Stimulated activated CD4-positive, alpha-beta T cell treated with anti-CD3 and anti-CD28 coated beads, Interleukin-1b, Interleukin-23, amount 100 ng/mL, for 1 hour (primary cell): ENCODE measurements at regions not wholly inside any gene's neighbourhood (a gene's known extent, or its start where the extent isn't known, plus 50 kb on each side); places are given as distances from the start of the nearest gene placed in this dataset.
"Not testable (repeated sequence)": the region's sequence is repeated elsewhere in the genome, so short reads cannot be mapped to it uniquely, and the experiment has no call there.

Source experiments
- DNase-seq, 2 donors: peaks; one replicate each; pipeline ENCODE4 v3.0.0-alpha.2; 2020; ENCODE audit warnings: low read depth in 2 of 2

GRCh38 chr9:19937121-19937520, 148.3 kb upstream of the SLC24A2 start:
- no peak for DNase-seq

- no peak for DNase-seq
Measured at GRCh38 chr9:19936598-19936997, 147.8 kb upstream of the SLC24A2 start.

- no peak for DNase-seq
Measured at GRCh38 chr9:19935422-19935821, 146.6 kb upstream of the SLC24A2 start.

- DNase-seq, result no peak
Measured at GRCh38 chr9:19934301-19934871, 145.5 kb upstream of the SLC24A2 start.

GRCh38 chr9:19931098-19931890, 142.5 kb upstream of the SLC24A2 start:
- DNase-seq, result no peak

- DNase-seq, result no peak
Measured at GRCh38 chr9:19927560-19927959, 138.7 kb upstream of the SLC24A2 start.

- no peak for DNase-seq
Measured at GRCh38 chr9:19926774-19927173, 137.9 kb upstream of the SLC24A2 start.

GRCh38 chr9:19925674-19926503, 137.1 kb upstream of the SLC24A2 start:
- peak; percentile 51 to 62 for DNase-seq

- DNase-seq, result no peak
Measured at GRCh38 chr9:19924080-19924479, 135.2 kb upstream of the SLC24A2 start.

- DNase-seq, result no peak
Measured at GRCh38 chr9:19922476-19923118, 133.8 kb upstream of the SLC24A2 start.

GRCh38 chr9:19920401-19920800, 131.6 kb upstream of the SLC24A2 start:
- no peak for DNase-seq

- no peak for DNase-seq
Measured at GRCh38 chr9:19918630-19919029, 129.8 kb upstream of the SLC24A2 start.

- DNase-seq, result no peak
Measured at GRCh38 chr9:19914044-19914443, 125.2 kb upstream of the SLC24A2 start.

GRCh38 chr9:19913151-19913550, 124.3 kb upstream of the SLC24A2 start:
- DNase-seq, result no peak

- DNase-seq, result no peak
Measured at GRCh38 chr9:19903076-19903475, 114.2 kb upstream of the SLC24A2 start.

GRCh38 chr9:19901586-19901985, 112.7 kb upstream of the SLC24A2 start:
- no peak for DNase-seq

- no peak for DNase-seq
Measured at GRCh38 chr9:19896161-19896560, 107.3 kb upstream of the SLC24A2 start.

GRCh38 chr9:19895578-19895977, 106.7 kb upstream of the SLC24A2 start:
- not testable (repeated sequence) for DNase-seq

- DNase-seq, result no peak
Measured at GRCh38 chr9:19895006-19895405, 106.2 kb upstream of the SLC24A2 start.

GRCh38 chr9:19885608-19886007, 96.8 kb upstream of the SLC24A2 start:
- DNase-seq, result no peak

GRCh38 chr9:19879062-19879461, 90.2 kb upstream of the SLC24A2 start:
- no peak for DNase-seq
